NCI-H460 (cell line): ENCODE measurements at regions not wholly inside any gene's neighbourhood (a gene's known extent, or its start where the extent isn't known, plus 50 kb on each side); places are given as distances from the start of the nearest gene placed in this dataset.

Experiments
- DNase-seq: peaks from one replicate; pipeline ENCODE4 v3.0.0-alpha.2; 2016; ENCODE audit warnings: low read depth; ENCODE audit errors: extremely low read depth

- DNase-seq: no peak
Observed at GRCh38 chr20:7728338-7728737, 211.9 kb downstream of the HAO1 start.

- no peak for DNase-seq
Observed at GRCh38 chr20:7734216-7734615, 206.0 kb downstream of the HAO1 start.

- DNase-seq: no peak
Observed at GRCh38 chr20:7736336-7736735, 203.9 kb downstream of the HAO1 start.

GRCh38 chr20:7741866-7742265 lies 198.4 kb downstream of the HAO1 start:
- no peak for DNase-seq

GRCh38 chr20:7742479-7742878 lies 197.8 kb downstream of the HAO1 start:
- DNase-seq: no peak

- DNase-seq: peak; percentile 2
Observed at GRCh38 chr20:7744411-7744810, 195.8 kb downstream of the HAO1 start.

- no peak for DNase-seq
Observed at GRCh38 chr20:7748624-7749023, 191.6 kb downstream of the HAO1 start.

- DNase-seq: no peak
Observed at GRCh38 chr20:7754102-7754501, 186.2 kb downstream of the HAO1 start.

GRCh38 chr20:7758406-7758805 lies 181.9 kb downstream of the HAO1 start:
- DNase-seq: no peak

- DNase-seq: no peak
Observed at GRCh38 chr20:7760247-7761031, 179.8 kb downstream of the HAO1 start.

- DNase-seq: no peak
Observed at GRCh38 chr20:7765221-7765620, 175.0 kb downstream of the HAO1 start.

GRCh38 chr20:7770046-7770445 lies 170.2 kb downstream of the HAO1 start:
- DNase-seq: no peak

- no peak for DNase-seq
Observed at GRCh38 chr20:7770578-7770977, 169.7 kb downstream of the HAO1 start.

- DNase-seq: no peak
Observed at GRCh38 chr20:7772371-7772770, 167.9 kb downstream of the HAO1 start.

- no peak for DNase-seq
Observed at GRCh38 chr20:7773511-7773910, 166.7 kb downstream of the HAO1 start.

- DNase-seq: no peak
Observed at GRCh38 chr20:7775072-7775471, 165.2 kb downstream of the HAO1 start.

GRCh38 chr20:7776148-7776547 lies 164.1 kb downstream of the HAO1 start:
- DNase-seq: no peak

- DNase-seq: no peak
Observed at GRCh38 chr20:7790189-7790588, 150.1 kb downstream of the HAO1 start.

GRCh38 chr20:7792150-7792869 lies 147.9 kb downstream of the HAO1 start:
- DNase-seq: no peak

- DNase-seq: no peak
Observed at GRCh38 chr20:7798176-7798575, 142.1 kb downstream of the HAO1 start.

- no peak for DNase-seq
Observed at GRCh38 chr20:7799862-7800261, 140.4 kb downstream of the HAO1 start.
